Lower lobe of right lung (tissue), 2 donors: ENCODE measurements at regions not wholly inside any gene's neighbourhood (a gene's known extent, or its start where the extent isn't known, plus 50 kb on each side); places are given as distances from the start of the nearest gene placed in this dataset.

Experiments
- ATAC-seq, 2 donors: fragments of 200-7000 bp; cut with Tn5 transposase; one replicate each; pipeline ENCODE4 v1.9.1; 2020 to 2022; ENCODE audit warnings: mild to moderate bottlenecking in 2 of 2, moderate library complexity in 2 of 2
- DNase-seq: peaks from one replicate; pipeline ENCODE4 v3.0.0-alpha.2; 2020
- H3K27ac ChIP-seq: fragments of 200-600 bp; one replicate; pipeline ENCODE4 v1.8.0; 2022
- H3K27me3 ChIP-seq: fragments of 200-600 bp; one replicate; pipeline ENCODE4 v1.8.0; 2022; ENCODE audit warnings: low read depth
- H3K36me3 ChIP-seq: fragments of 200-600 bp; one replicate; pipeline ENCODE4 v1.8.0; 2022; ENCODE audit warnings: mild to moderate bottlenecking
- H3K4me1 ChIP-seq: fragments of 200-600 bp; one replicate; pipeline ENCODE4 v1.8.0; 2022
- H3K4me3 ChIP-seq: fragments of 200-600 bp; one replicate; pipeline ENCODE4 v1.8.0; 2022; ENCODE audit warnings: mild to moderate bottlenecking
- H3K9me3 ChIP-seq: fragments of 200-600 bp; one replicate; pipeline ENCODE4 v1.8.0; 2022
- intact Hi-C: fragments of 100-400 bp; cut with DNase I; formaldehyde crosslinking; loops from one replicate; pipeline ENCODE4 v1.11.0; 2022
- TF ChIP-seq, protein P1 (sequence below): fragments of 200-600 bp; IDR thresholded peaks from one replicate; pipeline ENCODE4 v1.8.0; 2022; ENCODE audit warnings: antibody characterized with exemption, mild to moderate bottlenecking
- donor health status: DM: no; HTN: yes; CAD: no; lungs with severe emphysema.

DNA sequence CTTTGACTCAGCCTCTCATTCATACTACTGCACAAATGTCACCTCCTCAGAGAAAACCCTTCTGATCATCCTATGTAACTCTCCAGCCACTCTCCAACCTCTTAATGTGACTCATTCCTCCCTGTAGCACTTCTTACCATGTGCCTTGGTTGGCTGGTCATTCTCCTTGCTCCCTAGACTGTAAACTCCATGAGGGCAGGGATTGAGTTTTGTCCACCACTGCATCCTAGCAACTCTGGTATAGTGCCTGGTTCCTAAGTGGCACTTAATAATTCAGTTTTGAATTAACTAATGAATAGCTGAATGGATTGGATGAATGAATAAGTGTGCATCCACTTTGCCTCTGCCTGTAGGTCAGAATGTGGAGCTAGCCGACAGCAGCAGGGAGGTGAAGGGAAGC, 202.5 kb upstream of the HES1 start:
- H3K27me3 ChIP-seq: no peaks in the 10 kb centered on the region
- no peaks in the 10 kb centered on the region for H3K36me3 ChIP-seq
- H3K27ac ChIP-seq: no peak overlapping the region
- TF ChIP-seq, protein P1, sequence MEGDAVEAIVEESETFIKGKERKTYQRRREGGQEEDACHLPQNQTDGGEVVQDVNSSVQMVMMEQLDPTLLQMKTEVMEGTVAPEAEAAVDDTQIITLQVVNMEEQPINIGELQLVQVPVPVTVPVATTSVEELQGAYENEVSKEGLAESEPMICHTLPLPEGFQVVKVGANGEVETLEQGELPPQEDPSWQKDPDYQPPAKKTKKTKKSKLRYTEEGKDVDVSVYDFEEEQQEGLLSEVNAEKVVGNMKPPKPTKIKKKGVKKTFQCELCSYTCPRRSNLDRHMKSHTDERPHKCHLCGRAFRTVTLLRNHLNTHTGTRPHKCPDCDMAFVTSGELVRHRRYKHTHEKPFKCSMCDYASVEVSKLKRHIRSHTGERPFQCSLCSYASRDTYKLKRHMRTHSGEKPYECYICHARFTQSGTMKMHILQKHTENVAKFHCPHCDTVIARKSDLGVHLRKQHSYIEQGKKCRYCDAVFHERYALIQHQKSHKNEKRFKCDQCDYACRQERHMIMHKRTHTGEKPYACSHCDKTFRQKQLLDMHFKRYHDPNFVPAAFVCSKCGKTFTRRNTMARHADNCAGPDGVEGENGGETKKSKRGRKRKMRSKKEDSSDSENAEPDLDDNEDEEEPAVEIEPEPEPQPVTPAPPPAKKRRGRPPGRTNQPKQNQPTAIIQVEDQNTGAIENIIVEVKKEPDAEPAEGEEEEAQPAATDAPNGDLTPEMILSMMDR: no peak
- H3K4me1 ChIP-seq: peaks cover 5% of the 10 kb centered on the region
- DNase-seq: no peak
- intact Hi-C loops: no loop called here
- no peaks in the 10 kb centered on the region for H3K9me3 ChIP-seq
- H3K4me3 ChIP-seq: no peak overlapping the region
- no peak for ATAC-seq

DNA sequence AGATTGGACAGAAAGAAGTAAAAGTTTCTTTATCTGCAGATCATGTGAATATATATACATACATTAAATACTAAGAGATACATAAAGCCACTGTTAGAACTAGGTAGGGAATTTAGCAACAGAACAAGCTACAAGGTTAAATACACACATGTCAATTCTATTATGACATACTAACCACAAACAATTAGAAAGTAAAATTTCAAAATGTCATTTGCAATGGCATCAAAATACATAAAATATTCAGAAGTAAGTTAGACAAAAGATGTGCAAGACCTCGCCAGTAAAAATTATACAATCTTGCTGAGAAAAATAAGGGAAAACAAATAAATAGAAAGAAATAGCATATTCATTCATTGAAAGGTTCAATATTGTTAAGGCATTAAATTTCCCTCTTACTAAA, 200.0 kb upstream of the HES1 start:
- H3K4me1 ChIP-seq: no peaks in the 10 kb centered on the region
- no peak for ATAC-seq
- H3K27me3 ChIP-seq: no peaks in the 10 kb centered on the region
- intact Hi-C loops: no loop called here
- TF ChIP-seq, protein P1: no peak
- no peaks in the 10 kb centered on the region for H3K9me3 ChIP-seq
- no peak overlapping the region for H3K27ac ChIP-seq
- no peaks in the 10 kb centered on the region for H3K36me3 ChIP-seq
- no peak for DNase-seq
- no peak overlapping the region for H3K4me3 ChIP-seq

DNA sequence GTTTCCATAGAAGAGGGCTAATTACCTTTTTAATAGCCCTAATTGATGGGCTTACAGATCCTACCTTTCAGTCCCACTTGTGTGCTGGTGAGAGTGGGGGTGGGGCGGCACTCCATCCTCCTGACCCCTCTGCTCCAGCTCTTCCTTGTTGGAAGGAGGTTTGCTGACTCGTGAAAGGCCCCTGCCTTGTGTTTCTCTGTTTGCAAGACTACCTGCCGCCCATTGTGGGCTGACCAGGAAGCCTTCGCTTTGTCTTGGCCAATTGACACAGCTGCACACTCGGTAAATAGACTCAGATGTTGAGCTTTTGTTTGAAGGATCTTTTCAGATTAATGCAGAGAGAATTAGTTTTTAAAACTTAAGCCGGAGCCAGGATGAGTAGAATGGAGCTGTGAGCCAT, 197.3 kb upstream of the HES1 start:
- ATAC-seq (no peak), DNase-seq (no peak)
- Histone ChIP-seq H3K27ac (no peak overlapping the region), H3K27me3 (no peaks in the 10 kb centered on the region), H3K36me3 (no peaks in the 10 kb centered on the region), H3K4me1 (no peaks in the 10 kb centered on the region), H3K9me3 (no peaks in the 10 kb centered on the region), H3K4me3 (no peak overlapping the region)
- TF ChIP-seq, protein P1: no peak
- intact Hi-C loops: no loop called here

DNA sequence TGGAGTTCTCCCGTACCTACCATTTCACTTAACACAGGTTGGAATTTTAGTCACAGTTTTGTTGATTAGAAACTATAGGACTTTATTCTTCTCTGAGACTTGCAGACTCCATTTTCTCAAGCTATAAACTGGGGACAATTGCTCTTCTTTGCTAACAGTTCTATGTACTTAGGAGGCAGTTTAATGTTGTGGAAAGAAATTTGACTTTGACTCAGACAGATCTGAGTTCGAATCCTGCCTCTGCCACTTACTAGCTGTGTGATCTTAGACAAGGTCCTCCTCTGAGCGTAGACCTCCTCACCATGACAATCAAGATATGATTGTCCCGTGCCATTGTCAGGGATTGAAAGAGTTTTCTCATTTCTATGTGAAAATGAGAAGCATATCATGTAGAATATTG, 196.4 kb upstream of the HES1 start:
- TF ChIP-seq, protein P1: no peak
- Histone ChIP-seq H3K9me3 (no peaks in the 10 kb centered on the region), H3K4me3 (no peak overlapping the region), H3K36me3 (no peaks in the 10 kb centered on the region), H3K27me3 (no peaks in the 10 kb centered on the region), H3K27ac (no peak overlapping the region), H3K4me1 (no peaks in the 10 kb centered on the region)
- intact Hi-C loops: no loop called here
- ATAC-seq: no peak
- DNase-seq: no peak

DNA sequence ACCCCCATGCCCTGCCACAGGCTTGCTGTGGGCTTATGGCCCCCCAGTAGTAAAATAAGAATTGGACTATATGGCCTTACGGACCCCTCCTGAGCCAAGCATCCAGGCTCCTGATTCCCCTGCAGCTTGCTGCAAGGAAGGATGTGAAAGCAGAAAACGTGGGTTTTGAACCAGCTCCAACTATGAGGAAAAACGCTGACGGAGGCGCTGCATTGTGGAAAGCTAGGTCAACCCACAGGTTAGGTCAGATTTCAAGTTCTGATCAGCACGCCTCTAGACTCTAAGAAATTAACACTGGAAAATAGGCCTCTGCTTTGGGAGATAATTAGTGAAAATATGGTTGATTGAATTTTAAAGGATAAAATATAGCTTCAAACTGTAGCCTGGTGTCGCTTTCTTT, 195.4 kb upstream of the HES1 start:
- intact Hi-C loops: no loop called here
- Histone ChIP-seq H3K4me3 (no peak overlapping the region), H3K27ac (no peak overlapping the region), H3K4me1 (no peaks in the 10 kb centered on the region), H3K27me3 (no peaks in the 10 kb centered on the region), H3K36me3 (no peaks in the 10 kb centered on the region), H3K9me3 (no peaks in the 10 kb centered on the region)
- DNase-seq: no peak
- ATAC-seq: no peak
- TF ChIP-seq, protein P1: no peak

DNA sequence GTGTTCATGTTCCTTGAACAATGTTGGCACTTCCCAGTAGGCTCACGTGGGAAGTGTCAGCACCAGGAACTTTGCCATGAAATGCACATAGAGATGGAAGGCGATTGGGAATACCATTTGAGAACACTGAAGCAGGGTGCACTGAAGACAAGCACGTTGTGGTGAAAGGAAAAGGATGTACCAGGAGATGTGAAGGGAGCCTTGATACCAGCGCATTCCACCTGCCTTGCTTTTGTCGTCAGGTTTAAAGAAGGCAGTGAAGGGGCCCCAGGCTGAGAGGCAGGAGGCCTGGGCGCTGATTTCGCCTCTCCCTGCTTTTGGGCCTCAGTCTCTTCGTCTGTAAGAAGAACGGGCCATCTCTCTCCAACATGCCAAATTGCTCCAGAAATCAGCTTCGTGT, 194.5 kb upstream of the HES1 start:
- TF ChIP-seq, protein P1: no peak
- H3K4me1 ChIP-seq: no peaks in the 10 kb centered on the region
- ATAC-seq (no peak), DNase-seq (no peak)
- H3K9me3 ChIP-seq: no peaks in the 10 kb centered on the region
- no peaks in the 10 kb centered on the region for H3K27me3 ChIP-seq
- no peak overlapping the region for H3K4me3 ChIP-seq
- H3K36me3 ChIP-seq: no peaks in the 10 kb centered on the region
- intact Hi-C loops: no loop called here
- H3K27ac ChIP-seq: no peak overlapping the region
